ENCODE measurements at regions not wholly inside any gene's neighbourhood (a gene's known extent, or its start where the extent isn't known, plus 50 kb on each side); places are given as distances from the start of the nearest gene placed in this dataset.

GRCh38 chr11:116388146-116388545 lies 384.6 kb downstream of the BUD13 start:
- no peaks in the 10 kb centered on the region for H3K79me2 ChIP-seq (ENCODE audit: insufficient read depth)
- H3F3A ChIP-seq (replicated peaks; ENCODE audit: insufficient read depth), result no peaks in the 10 kb centered on the region
- no peaks in the 10 kb centered on the region for H3K9me3 ChIP-seq
- ChIA-PET CTCF (interaction anchor here (0.6 to 3.0 kb wide), 12 partner anchors 9 to 303 kb away, joined by 3 to 23 read pairs (median 3); no protein-coding TSS in a partner anchor), POLR2A (interaction anchor here (0.6 to 4.6 kb wide), 18 partner anchors 9 to 189 kb away, joined by 3 to 30 read pairs (median 4); no protein-coding TSS in a partner anchor)
- no peak overlapping the region for H3K4me2 ChIP-seq
- no peak for DNase-seq
- no peaks in the 10 kb centered on the region for H3K36me3 ChIP-seq (replicated peaks in 1 of 2; ENCODE audit: control insufficient read depth in 1 of 2, insufficient read depth in 2 of 2, low read length in 1 of 2)
- no peak overlapping the region for H2AFZ ChIP-seq (ENCODE audit: low read depth)
- no peak overlapping the region for H3K9ac ChIP-seq
- no peak for TF ChIP-seq FOXM1 (IDR thresholded peaks at IDR 0.05; ENCODE audit: low read depth)
- no peak for TF ChIP-seq JUND (IDR thresholded peaks at IDR 0.05)
- no peak for TF ChIP-seq MEF2A (IDR thresholded peaks at IDR 0.05; ENCODE audit: borderline replicate concordance, low read depth)
- no peak for TF ChIP-seq MAX (IDR thresholded peaks at IDR 0.05; ENCODE audit: low read depth)
- no peak for TF ChIP-seq FOXJ3 (CRISPR knock-in tag; IDR thresholded peaks at IDR 0.05)
- TF ChIP-seq GABPA (IDR thresholded peaks at IDR 0.05; ENCODE audit: low read depth), result no peak
- no peak for TF ChIP-seq GATA2 (CRISPR knock-in tag; IDR thresholded peaks at IDR 0.05)
- no peak for TF ChIP-seq TCF12 (IDR thresholded peaks at IDR 0.05)
- TF ChIP-seq USF2 (IDR thresholded peaks at IDR 0.05; ENCODE audit: borderline replicate concordance, low read depth, low read length), result no peak
- no peak for TF ChIP-seq SMC3 (IDR thresholded peaks at IDR 0.05; ENCODE audit: low read depth, low read length)
- TF ChIP-seq USF1 (IDR thresholded peaks at IDR 0.05; ENCODE audit: borderline replicate concordance, low read depth), result no peak
- TF ChIP-seq CTCF (IDR thresholded peaks at IDR 0.05), result no peak
- no peak for TF ChIP-seq RCOR1 (IDR thresholded peaks at IDR 0.05; ENCODE audit: low read length)
- no peak for TF ChIP-seq RFX5 (IDR thresholded peaks at IDR 0.05; ENCODE audit: low read length)
- H3K27ac ChIP-seq (ENCODE audit: low read depth in 2 of 2, low read length in 1 of 2), result peak overlapping the region in 1 of 2 experiments; percentile 96; a peak in 2 of 4 replicates
- H3K27me3 ChIP-seq (ENCODE audit: insufficient read depth), result no peaks in the 10 kb centered on the region
- H3K9me2 ChIP-seq, result no peaks in the 10 kb centered on the region
- peaks cover 0 to 44% of the 10 kb centered on the region in 2 experiments; a peak in 2 of 4 replicates for H3K4me1 ChIP-seq (ENCODE audit: control insufficient read depth in 1 of 2, insufficient read depth in 2 of 2, low read depth in 1 of 2, low read length in 1 of 2)
- WGBS (ENCODE audit: low lambda C conversion rate), result 17% methylated on average over 1 of the region's 1 CpG
- no peak overlapping the region for H3K4me3 ChIP-seq (ENCODE audit: low read depth in 2 of 2, low read length in 1 of 2)
- no peaks in the 10 kb centered on the region for H4K20me1 ChIP-seq (ENCODE audit: insufficient read depth)

- whole genome bisulfite sequencing (ENCODE audit: low lambda C conversion rate), result 14% methylated on average over 2 of the region's 2 CpGs
- DNase-seq, result no peak
- TF ChIP-seq NFIC (IDR thresholded peaks at IDR 0.05; ENCODE audit: borderline replicate concordance) (no peak), RAD21 (IDR thresholded peaks at IDR 0.05; ENCODE audit: low read length) (peak; percentile 13), ZBTB33 (IDR thresholded peaks at IDR 0.05; ENCODE audit: borderline replicate concordance, low read depth) (no peak), FOXJ3 (CRISPR knock-in tag; IDR thresholded peaks at IDR 0.05) (peak; percentile 32; the same call in 1 of the 2 replicates), FOSL2 (IDR thresholded peaks at IDR 0.05; ENCODE audit: borderline replicate concordance, low read depth) (no peak), MEF2A (IDR thresholded peaks at IDR 0.05; ENCODE audit: borderline replicate concordance, low read depth) (no peak), EP300 (IDR thresholded peaks at IDR 0.05; ENCODE audit: borderline replicate concordance in 1 of 2, low read depth in 1 of 2, low read length in 1 of 2) (peak in 1 of 2 experiments; percentile 56; a peak in 1 of 4 replicates)
- Histone ChIP-seq H2AFZ (ENCODE audit: low read depth) (no peak overlapping the region), H3K4me3 (ENCODE audit: low read depth in 2 of 2, low read length in 1 of 2) (no peak overlapping the region), H3K9me3 (no peaks in the 10 kb centered on the region), H3F3A (replicated peaks; ENCODE audit: insufficient read depth) (no peaks in the 10 kb centered on the region), H3K4me1 (ENCODE audit: control insufficient read depth in 1 of 2, insufficient read depth in 2 of 2, low read depth in 1 of 2, low read length in 1 of 2) (peaks cover 0 to 48% of the 10 kb centered on the region in 2 experiments; a peak in 2 of 4 replicates), H3K79me2 (ENCODE audit: insufficient read depth) (no peaks in the 10 kb centered on the region), H3K27me3 (ENCODE audit: insufficient read depth) (no peaks in the 10 kb centered on the region), H3K4me2 (no peak overlapping the region), H3K27ac (ENCODE audit: low read depth in 2 of 2, low read length in 1 of 2) (peak overlapping the region in 1 of 2 experiments; percentile 96; a peak in 2 of 4 replicates), H3K9ac (no peak overlapping the region), H3K36me3 (replicated peaks in 1 of 2; ENCODE audit: control insufficient read depth in 1 of 2, insufficient read depth in 2 of 2, low read length in 1 of 2) (no peaks in the 10 kb centered on the region), H4K20me1 (ENCODE audit: insufficient read depth) (no peaks in the 10 kb centered on the region), H3K9me2 (no peaks in the 10 kb centered on the region)
- ChIA-PET POLR2A (interaction anchor here (0.6 to 4.6 kb wide), 18 partner anchors 10 to 254 kb away, joined by 3 to 30 read pairs (median 4); no protein-coding TSS in a partner anchor), CTCF (interaction anchor here (0.6 to 3.0 kb wide), 10 partner anchors 12 to 304 kb away, joined by 3 to 23 read pairs (median 3); no protein-coding TSS in a partner anchor)
Measured at GRCh38 chr11:116387641-116388040, 385.1 kb downstream of the BUD13 start.

Data from SK-N-SH (cell line).